GM12872 (cell line): ENCODE measurements at regions not wholly inside any gene's neighbourhood (a gene's known extent, or its start where the extent isn't known, plus 50 kb on each side); places are given as distances from the start of the nearest gene placed in this dataset.

ENCODE experiments used
- TF ChIP-seq, protein P1 (sequence below): IDR thresholded peaks from 3 replicates; pipeline ENCODE4 v1.5.1; 2011; ENCODE audit warnings: low read depth, mild to moderate bottlenecking, low read length, moderate library complexity; ENCODE audit not compliant: insufficient read depth

DNA sequence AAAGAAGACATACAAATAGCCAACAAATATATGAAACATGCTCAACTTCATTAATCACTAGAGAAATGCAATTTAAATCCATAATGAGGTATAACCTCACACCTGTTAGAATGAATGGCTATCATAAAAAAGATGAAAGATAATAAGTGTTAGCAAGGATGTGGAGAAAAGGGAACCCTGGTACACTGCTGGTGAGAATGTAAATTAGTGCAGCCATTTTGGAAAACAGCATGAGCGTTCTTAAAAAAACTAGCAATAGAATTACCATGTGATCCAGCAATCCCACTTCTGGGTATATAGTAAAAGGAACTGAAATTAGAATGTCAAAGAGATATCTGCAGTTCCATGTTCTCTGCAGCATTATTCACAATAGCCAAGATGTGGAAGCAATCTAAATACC, 64.2 kb upstream of the CEP78 start:
- TF ChIP-seq, protein P1, sequence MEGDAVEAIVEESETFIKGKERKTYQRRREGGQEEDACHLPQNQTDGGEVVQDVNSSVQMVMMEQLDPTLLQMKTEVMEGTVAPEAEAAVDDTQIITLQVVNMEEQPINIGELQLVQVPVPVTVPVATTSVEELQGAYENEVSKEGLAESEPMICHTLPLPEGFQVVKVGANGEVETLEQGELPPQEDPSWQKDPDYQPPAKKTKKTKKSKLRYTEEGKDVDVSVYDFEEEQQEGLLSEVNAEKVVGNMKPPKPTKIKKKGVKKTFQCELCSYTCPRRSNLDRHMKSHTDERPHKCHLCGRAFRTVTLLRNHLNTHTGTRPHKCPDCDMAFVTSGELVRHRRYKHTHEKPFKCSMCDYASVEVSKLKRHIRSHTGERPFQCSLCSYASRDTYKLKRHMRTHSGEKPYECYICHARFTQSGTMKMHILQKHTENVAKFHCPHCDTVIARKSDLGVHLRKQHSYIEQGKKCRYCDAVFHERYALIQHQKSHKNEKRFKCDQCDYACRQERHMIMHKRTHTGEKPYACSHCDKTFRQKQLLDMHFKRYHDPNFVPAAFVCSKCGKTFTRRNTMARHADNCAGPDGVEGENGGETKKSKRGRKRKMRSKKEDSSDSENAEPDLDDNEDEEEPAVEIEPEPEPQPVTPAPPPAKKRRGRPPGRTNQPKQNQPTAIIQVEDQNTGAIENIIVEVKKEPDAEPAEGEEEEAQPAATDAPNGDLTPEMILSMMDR: no peak

DNA sequence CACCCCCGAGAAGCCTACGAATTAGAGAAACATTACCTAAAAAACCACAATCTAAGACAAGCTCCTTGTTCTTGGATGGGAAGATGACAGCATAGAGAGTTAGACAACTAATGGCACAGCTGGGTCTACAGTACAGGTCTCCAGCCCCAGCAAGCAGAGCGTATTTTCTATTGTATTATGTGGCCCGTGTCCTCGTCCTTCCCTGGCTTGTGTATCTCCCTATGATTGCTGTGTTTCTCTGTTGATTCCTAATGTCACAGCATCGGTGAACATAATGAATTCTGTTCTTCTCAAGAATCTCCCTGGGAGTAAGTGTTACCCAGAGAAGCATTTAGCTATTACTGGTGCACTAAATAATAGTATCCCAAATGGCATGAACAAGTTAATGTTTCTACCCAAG, 66.8 kb upstream of the CEP78 start:
- TF ChIP-seq, protein P1: no peak

DNA sequence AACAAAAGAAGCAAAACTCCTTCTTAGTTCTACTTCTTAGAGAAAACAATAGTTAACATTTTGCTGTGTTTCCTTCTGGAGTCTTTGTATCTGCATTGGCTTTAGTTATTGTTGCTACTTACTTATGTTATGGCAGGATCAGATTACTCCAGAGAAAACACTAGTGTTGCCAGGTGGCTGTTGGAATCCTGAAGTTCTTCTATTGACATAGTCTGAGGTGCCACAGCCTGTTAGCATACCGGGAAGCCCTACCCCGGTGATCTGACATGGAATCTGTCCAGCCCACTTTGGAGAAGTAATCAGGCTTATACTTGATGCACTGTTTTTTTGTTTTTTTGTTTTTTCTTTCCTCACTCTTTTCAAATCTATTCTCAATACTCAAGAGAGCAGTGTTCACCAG, 68.5 kb upstream of the CEP78 start:
- TF ChIP-seq, protein P1: no peak

DNA sequence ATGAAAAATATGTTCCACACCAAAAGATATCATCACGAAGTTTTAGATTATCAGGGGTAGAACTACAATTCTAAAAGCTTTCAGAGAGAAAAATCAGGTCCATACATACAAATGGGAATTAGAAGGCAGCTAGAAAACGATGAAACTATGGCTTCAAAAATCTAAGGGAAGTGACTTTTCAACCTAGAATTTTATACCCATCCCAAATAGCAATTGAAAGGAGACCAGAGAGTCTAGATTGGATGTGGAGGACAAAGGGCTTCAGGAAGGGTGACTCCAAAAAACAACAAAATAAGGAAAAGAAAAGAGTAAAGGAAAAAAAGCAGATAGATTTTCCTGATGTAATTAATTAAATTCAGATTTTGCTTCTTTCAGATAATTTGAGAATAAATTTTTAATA, 72.0 kb upstream of the CEP78 start:
- TF ChIP-seq, protein P1: no peak

DNA sequence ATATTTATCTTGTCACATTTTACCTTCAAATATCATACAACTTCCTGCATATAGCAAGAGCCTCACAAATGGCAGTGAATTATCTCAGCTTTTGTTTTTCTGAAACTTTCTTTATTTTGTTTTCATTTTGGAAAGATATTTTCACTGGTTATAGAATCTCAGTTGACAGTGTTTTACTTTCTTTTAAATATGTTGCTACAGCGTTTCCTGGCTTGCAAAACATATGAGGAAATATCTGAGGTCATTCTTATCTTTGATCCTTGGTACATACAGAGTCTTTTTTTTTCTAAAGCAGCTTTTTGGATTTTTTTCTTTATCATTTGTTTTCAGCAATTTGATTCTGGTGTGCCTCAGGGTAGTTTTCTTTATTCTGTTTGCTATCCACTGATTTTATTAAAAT, 77.6 kb upstream of the CEP78 start:
- TF ChIP-seq, protein P1: no peak

DNA sequence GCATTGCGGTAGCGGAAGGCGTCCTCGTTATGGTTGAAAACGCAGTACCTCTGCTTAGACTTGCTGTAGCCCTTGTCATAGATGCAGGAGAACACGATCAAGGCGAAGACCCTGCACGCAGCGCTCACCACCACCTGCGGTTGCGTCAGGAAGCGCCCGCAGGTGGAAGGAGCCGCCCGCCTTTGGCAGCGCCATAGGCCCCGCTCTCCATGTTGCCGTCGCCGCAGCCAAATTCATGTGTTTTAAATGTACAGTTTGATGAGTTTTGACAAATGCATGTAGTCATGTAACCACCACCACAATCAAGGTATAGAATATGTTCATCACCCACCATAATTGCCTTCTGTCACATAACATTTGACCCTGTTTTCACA, 84.9 kb upstream of the CEP78 start:
- TF ChIP-seq, protein P1: no peak

DNA sequence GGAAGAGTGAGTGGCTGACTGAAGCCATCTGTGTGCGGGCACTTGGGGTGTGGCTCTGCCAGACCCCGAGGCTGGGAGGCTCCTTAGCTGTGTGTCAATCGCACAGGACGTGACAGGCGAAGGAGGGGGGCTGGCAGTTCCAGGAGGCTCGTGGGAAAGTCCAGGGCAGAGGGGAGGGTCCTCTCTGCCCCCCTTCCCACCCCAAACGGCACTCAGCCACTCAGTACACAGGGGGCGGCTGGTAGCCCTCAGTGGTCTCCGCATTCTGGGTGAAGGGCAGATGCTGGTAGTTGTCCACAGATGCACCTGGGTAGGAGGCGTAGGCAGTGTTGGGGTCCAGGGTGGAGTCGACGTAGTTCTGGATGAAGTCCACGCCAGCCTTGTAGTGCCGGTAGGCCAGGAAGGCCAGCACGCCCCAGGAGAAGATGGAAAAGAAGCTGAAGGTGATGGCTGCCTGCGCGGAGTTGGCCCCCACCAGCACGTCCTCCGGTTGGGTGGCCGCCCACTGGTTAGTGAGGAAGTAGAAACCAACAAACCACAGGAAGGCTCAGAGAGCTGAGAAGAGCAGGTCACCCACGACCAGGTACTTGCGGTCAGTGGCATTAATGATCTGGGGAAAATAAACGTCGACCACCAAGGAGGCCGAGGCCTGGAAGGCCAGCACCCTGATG, 85.4 kb upstream of the CEP78 start:
- TF ChIP-seq, protein P1: no peak
